ENCODE measurements at regions not wholly inside any gene's neighbourhood (a gene's known extent, or its start where the extent isn't known, plus 50 kb on each side); places are given as distances from the start of the nearest gene placed in this dataset.
"Not testable (repeated sequence)": the region's sequence is repeated elsewhere in the genome, so short reads cannot be mapped to it uniquely, and the experiment has no call there.

DNA sequence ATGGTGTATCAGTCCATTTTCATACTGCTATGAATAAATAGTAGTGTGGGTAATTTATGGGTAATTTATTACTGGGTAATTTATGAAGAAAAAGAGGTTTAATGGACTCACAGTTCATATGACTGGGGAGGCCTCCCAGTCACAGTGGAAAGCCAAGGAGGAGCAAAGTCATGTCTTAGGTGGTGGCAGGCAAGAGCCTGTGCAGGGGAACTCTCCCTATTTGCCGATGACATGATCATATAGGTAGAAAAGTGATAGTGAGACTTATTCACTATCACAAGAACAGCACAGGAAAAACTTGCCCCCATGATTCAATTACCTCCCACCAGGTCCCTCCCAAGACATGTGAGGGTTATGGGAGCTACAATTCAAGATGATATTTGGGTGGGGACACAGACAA lies 1137.7 kb downstream of the UQCRFS1 start:
- no peak for DNase-seq

DNA sequence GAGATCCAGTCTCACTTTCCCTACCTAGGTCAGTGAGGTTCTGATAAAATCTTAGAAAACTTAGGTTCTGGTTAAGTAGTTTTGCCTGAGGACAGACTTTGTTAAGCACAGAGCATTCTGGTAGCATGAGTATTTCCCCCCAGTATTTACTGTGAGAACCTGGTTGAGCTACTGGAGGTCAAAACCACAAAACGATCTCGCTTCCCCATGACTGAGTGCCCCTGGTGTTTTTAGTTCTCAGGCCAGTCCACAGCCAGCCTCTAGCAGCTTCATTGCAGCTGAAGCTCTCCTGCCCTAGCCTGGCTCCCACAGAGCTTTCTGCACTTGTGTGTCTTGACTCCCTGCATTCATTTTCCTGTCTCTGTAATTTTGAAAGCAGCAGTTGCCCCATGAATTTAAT lies 1138.2 kb downstream of the UQCRFS1 start:
- no peak for DNase-seq

DNA sequence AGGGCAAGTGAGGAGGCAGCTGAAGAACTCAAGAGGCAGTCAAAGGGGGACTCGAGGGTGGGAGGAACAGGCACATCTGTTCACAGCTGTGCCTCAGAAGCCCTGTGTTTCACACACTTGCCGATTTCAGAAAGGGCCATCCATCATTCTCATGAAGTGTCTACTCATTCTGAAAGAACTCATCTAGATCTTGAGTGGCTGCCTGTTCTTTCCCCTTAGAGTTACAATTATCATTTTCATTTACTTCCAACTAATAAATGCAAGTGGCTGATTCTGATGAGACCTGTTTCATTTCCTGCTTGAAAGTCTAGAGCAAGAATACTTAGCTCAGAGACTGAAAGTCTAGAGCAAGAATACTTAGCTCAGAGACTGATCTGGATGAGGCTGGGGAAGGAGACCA lies 1145.1 kb downstream of the UQCRFS1 start:
- no peak for DNase-seq

DNA sequence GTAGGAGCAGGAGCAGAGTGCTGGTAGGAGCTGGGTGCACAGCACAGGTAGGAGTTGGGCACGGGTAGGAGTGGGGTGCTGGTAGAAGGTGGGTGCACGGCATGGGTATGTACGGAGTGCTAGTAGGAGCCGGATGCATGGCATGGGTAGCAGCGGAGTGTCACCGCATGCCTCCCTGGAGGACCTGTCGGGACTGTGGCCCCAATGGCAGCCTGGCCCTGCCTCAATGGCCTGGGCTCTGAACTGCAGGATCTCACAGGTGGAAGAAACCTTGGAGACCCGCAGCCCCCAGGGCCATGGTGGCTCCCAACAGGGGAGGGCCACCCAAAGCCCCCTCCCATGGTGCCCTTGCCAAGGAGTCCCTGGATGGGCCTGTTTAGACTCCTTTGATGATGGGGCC lies 1146.0 kb downstream of the UQCRFS1 start:
- no peak for DNase-seq

DNA sequence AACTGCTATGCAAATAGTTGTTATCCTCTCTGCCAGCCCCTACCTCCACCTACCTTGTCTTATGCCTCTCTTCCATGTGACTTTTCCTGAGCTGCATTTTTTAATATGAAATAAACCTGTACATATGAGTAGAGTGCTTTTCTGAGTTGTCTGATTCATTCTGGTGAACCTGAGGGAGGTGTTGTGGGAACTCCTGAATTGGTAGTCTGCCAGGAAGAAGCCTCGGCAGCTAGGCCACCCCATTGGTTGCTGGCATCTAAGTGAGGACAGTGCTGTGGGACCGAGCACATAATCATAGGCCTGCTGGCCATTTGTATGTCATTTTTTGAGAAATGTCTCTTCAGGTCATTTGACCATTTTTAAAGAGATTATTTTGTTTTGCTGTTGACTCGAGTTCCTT lies 1146.8 kb downstream of the UQCRFS1 start:
- no peak for DNase-seq

DNA sequence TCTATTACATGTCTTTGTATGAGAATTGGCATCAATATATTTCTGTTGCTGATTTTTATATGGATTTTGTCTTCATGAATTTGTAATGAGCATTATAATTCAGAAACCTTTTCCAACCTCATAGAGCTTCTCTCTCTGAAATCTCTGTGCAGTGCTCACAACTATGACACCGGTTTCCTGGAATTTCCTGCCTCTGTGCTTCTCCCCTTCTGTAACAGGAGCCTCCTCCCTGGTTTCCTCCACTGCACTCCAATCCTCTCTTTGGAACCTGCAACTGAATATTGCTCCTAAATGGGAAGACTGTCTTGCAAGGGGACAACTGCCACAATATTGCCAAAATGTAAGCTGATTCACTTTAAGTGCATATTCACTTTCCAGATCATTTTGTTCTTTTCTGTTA lies 1147.9 kb downstream of the UQCRFS1 start:
- DNase-seq, result no peak

DNA sequence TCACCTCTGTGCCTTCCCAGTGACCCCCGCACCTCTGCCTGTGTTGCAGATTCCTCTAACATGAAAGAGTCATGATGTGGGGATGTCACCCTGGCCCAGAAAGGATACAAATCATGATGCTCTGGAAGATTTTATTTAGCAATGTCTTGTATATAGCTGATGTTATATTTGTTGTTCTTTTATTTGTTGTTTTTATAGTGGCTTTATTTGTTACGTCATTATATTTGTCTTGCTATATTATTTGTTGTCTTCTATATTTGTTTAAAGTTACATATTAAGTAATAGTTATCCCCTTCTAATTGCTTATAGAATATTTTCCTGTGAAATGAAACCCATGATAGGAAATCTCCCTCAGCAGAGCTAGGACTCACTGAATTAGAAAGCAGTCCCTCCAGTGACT lies 1149.2 kb downstream of the UQCRFS1 start:
- DNase-seq, result no peak

DNA sequence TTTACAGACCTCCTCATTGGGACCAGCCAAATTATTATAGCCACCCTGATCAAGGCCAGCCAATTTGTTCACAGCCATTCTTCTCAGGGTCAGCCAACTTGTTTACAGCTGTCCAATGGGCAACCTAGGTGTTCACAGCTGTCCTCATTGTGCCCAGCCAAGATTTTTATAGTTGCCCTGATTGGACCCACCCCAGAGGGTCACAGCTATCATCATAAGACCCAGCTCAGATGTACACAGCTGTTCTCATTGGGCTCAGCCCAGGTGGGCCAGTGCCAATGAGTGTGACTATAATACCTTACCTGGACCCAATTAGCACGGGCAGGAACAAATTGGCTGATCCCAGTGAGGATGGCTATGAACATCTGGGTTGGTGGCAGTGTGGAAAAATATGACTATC lies 1151.8 kb downstream of the UQCRFS1 start:
- no peak for DNase-seq

DNA sequence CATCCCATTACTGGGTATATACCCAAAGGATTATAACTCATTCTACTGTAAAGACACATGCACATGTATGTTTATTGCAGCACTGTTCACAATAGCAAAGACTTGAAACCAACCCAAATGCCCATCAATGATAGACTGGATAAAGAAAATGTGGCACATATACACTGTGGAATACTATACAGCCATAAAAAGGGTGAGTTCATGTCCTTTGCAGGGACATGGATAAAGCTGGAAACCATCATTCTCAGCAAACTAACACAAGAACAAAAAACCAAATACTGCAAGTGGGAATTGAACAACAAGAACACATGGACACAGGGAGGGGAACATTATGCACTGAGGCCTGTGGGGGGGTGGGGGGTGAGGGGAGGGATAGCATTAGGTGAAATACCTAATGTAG lies 1155.9 kb downstream of the UQCRFS1 start:
- DNase-seq, result not testable (repeated sequence)

DNA sequence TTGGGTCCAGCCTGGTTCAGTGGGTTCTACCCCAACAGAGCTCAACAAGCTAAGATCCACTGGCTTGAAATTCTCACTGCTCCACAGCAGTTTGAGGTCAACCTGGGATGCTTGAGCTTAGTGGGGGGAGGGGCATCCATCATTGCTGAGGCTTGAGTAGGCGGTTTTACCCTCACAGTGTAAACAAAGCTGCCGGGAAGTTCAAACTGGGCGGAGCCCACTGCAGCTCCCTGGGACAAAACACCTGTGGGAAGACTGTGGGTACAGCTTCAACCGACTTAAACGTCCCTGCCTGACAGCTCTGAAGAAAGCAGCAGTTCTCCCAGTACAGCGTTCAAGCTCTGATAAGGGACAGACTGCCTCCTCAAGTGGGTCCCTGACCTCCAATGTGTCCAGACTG lies 1161.9 kb downstream of the UQCRFS1 start:
- DNase-seq, result no peak

DNA sequence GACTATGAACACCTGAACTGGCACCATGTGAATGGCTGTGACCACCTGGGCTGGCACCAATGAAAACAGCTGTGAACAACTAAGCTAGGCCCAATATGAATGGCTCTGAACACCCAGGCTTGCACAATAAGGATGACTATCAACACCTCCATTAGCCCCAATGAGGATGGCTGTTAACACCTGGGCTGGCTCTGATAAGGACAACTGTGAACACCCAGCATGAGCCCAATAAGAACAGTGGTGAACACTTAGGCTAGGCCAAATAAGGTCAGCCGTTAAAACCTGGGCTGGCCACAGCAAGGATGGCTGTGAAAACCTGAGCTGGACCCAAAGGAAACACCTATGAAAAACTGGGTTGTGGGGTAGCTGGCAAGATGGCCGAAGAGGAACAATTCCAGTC lies 1163.1 kb downstream of the UQCRFS1 start:
- no peak for DNase-seq

DNA sequence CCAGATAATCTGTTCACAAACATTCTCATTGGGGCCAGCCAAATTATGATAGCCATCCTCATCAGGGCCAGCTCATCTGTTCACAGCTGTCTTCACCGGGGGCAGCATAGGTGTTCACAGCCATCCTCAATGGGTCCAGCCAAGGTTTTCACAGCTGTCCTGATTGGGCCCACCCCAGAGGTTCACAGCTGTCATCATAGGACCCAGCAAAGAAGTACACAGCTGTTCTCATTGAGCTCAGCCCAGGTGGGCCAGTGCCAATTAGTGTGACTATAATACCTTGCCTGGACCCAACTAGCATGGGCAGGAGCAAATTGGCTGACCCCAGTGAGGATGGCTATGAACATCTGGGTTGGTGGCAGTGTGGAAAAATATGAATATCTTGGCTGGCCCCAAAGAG lies 1166.0 kb downstream of the UQCRFS1 start:
- no peak for DNase-seq

DNA sequence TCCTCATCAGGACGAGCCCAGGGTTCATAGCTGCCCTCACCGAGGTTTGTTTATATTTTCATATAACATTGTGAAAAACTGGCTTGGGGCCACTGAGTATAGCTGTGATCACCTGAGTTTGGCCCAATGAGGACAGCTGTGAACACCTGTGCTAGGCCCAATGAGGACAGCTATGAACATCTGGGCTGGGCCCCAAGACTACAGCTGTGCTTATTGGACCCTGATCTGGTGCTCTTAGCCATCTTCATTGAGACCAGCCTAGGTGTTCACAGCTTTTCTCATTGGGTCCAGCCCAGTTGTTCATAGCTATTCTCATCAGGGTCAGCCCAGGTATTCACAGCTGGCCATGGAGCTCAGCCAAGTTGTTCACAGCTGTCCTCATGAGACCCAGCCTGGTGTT lies 1167.3 kb downstream of the UQCRFS1 start:
- no peak for DNase-seq

DNA sequence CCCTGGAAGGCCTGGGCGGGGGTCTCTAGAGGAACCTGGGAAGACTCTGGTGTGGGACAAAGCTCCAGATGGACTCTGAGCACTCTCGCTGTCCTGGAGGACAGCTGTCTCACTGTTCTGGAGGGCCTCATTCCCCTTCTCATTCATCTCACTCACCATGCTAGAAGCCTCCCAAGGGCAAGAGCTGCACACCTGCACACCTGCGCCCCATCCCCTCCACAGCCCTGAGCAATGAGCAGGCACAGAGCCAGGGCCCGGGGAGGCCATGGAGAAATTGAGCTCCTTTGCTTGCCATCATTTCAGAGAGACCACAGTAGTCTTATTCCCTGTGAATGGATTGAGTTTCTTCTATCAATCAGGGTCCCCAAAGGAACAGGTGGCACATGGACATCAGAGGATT lies 1168.5 kb downstream of the UQCRFS1 start:
- no peak for DNase-seq

DNA sequence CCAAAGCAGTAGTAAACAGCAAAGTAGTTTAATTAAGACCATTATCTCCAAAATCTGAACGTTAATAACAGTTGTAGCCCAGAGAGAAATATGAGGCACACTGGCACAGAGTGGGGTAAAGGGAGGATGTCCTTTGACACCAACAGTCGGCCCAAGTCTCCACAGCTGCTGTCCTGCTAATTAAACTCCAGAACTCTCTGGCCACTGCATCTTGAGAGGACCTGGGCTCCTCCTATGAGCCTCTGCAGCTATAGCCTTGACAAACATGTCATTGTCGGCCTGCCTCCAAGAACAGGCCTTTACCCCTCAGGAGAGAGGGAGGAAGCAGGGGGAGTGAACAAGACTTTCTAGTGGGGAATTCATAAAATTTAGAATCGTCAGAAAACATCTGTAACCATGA lies 1170.4 kb downstream of the UQCRFS1 start:
- no peak for DNase-seq

DNA sequence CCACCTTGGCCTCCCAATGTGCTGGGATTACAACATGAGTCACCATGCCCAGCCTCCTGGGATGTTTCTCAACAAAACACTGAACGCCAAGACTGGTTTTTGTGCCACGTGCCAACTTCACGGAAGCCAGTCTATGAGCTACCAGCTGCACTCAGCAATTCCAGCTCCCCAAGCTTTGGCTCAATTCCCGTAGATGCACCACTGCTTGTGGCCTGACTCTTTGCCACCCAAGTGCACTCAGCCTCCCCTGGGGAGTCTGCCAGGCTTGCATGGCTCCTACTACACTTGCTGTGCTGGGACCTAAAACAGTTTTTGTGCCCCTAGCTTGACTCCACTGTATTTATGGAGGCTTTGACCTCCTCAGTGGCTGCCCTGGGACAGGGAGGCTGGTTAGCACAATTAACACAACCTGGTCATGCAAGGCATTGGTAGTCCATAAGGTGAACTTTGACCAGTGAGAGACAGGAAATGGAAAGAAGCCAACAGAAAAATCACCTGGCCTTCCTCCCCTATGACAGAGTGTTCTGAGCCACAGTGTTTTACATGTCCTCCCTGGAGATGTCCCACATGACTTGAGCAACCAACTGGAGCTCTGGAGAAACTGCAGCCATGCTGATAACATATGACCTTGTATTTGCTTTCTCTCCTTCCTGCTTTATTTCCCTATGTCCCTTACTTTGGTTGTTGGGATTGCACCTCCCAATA lies 1173.1 kb downstream of the UQCRFS1 start:
- DNase-seq, result no peak

DNA sequence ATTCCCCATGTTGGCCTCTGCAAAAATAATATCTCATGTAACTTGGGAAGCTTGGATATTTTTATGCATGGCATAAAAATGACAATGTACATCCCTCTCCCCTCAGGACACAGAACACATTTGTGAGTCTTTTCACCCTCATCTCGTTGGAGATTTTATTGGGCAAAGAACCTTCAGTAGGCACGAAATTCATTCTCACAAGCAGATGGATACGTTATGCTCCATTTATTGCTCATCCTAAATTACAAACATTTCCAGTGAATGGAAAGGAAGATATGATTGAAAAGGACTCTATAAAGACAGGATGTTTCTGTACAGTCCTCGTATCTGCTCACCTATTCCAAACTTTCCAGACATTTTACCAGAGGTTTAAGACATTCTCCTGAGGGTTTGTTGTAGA lies 1175.8 kb downstream of the UQCRFS1 start:
- no peak for DNase-seq

DNA sequence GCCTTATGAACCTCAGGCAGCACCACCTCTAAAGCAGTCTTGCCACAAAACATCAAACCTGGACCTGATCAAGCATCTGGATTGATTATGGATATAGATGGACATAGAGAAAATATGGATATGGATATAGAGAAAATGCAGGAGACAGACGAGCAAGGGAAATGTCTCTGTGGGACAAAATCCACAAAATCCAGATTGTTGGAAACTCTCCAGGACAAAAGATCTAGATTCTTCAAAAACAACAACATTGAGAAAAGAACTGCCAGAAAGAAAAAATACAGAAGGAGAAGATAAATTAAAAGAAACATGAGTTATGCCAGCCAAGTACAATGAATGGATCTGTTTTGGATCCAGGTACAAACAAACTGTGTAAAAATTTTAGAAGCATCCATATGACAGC lies 1176.5 kb downstream of the UQCRFS1 start:
- DNase-seq, result no peak

DNA sequence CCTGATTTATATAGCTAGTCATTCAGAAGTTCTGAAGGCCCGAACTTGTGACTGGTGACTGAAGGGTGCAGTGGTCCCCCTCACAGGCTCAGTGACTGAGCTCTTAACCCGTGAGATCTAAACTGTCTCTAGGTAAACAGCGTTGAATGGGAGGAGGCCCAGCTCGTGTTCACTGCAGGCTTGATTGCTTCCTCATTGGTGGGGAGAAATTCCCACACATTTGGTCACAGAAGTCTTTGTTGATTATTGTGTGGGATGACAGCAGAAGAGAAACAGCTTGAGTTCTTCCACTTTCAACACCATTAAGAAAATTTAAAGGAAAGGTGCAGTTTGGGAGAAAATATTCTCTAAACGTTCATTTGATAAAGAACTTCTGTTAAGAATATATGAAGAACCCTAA lies 1178.0 kb downstream of the UQCRFS1 start:
- DNase-seq, result no peak

DNA sequence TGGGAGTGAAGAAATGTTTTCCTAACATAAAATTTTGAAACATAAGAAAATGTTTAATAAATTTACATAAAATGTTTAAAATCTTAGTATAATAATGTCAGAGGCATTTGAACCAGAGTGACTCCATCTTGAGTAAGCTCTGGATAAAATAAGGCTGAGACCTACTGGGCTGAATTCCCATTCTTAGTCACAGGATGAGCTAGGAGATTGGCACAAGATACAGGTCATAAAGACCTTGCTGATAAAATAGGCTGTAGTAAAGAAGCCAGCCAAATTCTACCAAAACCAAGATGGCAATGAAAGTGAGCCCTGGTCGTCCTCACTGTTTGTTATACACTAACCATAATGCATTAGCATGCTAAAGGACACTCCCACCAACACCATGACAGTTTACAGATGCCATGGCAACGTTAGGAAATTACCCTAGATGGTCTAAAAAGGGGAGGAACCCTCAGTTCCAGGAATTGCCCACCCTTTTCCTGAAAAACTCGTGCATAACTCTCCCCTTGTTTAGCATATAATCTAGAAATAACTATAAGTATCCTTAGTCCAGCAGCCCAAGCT lies 1184.0 kb downstream of the UQCRFS1 start:
- no peak for DNase-seq

DNA sequence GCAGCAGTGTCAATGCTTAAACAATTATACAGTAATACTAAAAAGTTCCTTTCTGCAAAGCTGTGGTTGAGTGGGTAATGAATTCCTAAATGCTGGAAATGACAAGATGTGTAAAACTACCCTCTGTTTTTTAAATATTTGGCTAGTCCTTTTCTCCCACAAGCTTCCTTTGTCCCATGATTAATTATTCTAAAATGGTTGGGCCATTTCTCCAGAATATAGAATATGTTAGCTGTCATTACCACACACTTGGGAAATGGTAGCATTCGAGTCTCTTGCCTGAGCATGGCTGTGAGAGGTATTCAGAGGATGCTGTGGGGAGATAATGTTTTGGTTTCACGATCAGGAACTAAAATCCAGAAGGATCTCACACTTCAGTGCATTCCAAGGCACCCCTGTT lies 1185.8 kb downstream of the UQCRFS1 start:
- DNase-seq, result no peak

DNA sequence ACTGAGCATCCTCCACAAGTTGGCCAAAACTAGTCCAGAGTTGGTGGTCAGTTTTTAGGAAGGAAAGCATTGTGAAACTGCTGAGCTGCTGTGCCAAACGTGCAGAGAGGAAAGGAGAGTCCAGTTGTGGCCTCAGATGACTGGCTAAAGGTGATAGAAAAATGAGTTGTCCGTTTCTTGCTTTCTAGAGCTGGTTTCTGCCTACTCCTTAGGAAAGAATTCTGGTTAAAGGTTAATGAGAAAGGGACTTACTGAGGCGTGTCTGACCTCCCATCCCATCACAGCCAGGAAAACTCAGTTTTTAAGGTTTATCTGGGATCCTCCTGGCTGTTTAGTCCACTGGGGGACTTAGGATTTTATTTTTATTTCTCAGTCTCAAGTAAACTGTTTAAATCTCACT lies 1186.3 kb downstream of the UQCRFS1 start:
- DNase-seq, result no peak

DNA sequence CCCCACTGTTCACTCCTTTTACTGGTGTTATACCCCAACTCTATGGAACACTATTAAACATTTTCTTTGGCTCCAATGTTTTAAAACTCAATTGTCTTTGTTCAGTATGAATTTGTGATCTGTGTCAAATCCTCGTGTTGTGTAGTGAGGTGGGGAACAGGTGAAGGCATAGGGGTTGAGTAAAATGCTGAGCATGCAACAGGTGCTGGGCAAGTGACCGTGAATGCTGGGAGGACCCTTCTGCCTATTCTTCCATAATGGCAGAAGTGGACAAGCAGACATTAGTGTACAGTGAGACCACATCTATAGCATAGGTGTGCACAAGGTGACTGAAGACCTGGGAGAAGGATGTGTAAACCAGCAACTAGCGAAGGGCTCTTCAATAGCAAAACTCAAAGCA lies 1188.0 kb downstream of the UQCRFS1 start:
- DNase-seq, result no peak

DNA sequence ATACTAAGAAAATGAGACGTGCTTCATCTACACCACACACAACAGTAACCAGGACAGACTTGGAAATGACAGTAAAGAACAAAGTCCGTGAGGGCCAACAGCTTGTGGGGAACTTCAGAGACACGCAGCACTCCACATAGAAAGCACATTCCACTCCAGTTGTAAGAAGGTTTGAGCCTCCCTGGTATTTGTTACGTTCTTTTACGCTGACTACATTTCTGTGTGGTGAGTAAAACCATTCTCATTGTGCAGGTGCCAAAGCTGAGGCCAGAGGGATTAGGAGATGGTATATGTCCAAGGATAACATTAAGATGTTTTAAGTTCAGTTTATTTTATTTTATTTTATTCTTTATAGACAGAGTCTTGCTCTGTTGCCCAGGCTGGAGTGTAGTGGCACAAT lies 1189.9 kb downstream of the UQCRFS1 start:
- no peak for DNase-seq

DNA sequence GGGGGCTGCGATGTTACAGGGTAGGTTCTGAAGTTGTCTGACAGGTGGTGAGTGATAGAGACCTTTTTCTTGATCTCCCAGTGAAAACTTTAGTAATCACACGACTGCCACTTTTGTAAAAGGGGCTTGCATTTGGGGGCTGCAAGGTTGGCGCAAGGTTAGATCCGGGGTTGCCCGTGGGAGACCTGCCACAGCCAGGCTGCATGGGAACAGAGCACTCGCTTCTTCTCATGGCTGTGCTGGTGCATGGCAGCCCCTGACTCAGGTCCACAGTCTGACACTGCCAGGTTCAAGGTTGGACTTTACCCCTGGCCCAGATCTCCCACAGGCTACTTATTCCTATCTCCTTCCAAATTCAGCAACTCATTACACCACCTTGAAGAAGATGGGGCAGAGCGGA lies 1190.4 kb downstream of the UQCRFS1 start:
- DNase-seq, result no peak
